Activated CD4-positive, alpha-beta memory T cell treated with anti-CD3 and anti-CD28 coated beads for 36 hours (primary cell): ENCODE measurements at regions not wholly inside any gene's neighbourhood (a gene's known extent, or its start where the extent isn't known, plus 50 kb on each side); places are given as distances from the start of the nearest gene placed in this dataset.

Experiments
- CTCF ChIA-PET: fragments of 350-600 bp; sonication (Branson Sonifier 250); formaldehyde crosslinking; loops from one replicate; lab custom pipeline; 2021; ENCODE audit warnings: antibody characterized with exemption, inconsistent platforms; lab: Charles Lee
- POLR2A ChIA-PET: fragments of 350-600 bp; sonication (Branson Sonifier 250); formaldehyde crosslinking; loops from one replicate; lab custom pipeline; 2021; ENCODE audit warnings: antibody characterized with exemption; lab: Charles Lee
- DNase-seq: peaks from one replicate; pipeline ENCODE4 v3.0.0-alpha.2; 2020
- H3K27ac Mint-ChIP-seq: one replicate; pipeline ENCODE4 v1.8.0; 2021; ENCODE audit warnings: mixed read lengths
- H3K27me3 Mint-ChIP-seq: one replicate; pipeline ENCODE4 v1.8.0; 2021; ENCODE audit warnings: mixed read lengths
- H3K36me3 Mint-ChIP-seq: one replicate; pipeline ENCODE4 v1.8.0; 2021; ENCODE audit warnings: mixed read lengths
- H3K4me1 Mint-ChIP-seq: one replicate; pipeline ENCODE4 v1.8.0; 2021; ENCODE audit warnings: low read depth, mixed read lengths
- H3K4me3 Mint-ChIP-seq: one replicate; pipeline ENCODE4 v1.8.0; 2021; ENCODE audit warnings: mild to moderate bottlenecking, mixed read lengths
- H3K9me3 Mint-ChIP-seq: one replicate; pipeline ENCODE4 v1.8.0; 2021; ENCODE audit warnings: mixed read lengths
- intact Hi-C: fragments of 100-400 bp; cut with micrococcal nuclease; formaldehyde crosslinking; loops from one replicate; pipeline ENCODE4 v1.15.1; 2023

GRCh38 chr20:39605361-39605760, 643.2 kb downstream of the DHX35 start:
- Mint-ChIP-seq H3K9me3 (peaks cover 6% of the 10 kb centered on the region), H3K4me3 (no peak overlapping the region), H3K36me3 (no peaks in the 10 kb centered on the region), H3K27ac (no peak overlapping the region), H3K27me3 (no peaks in the 10 kb centered on the region), H3K4me1 (no peaks in the 10 kb centered on the region)
- intact Hi-C loops: no loop called here
- ChIA-PET CTCF (no interaction called here), POLR2A (no interaction called here)
- DNase-seq: no peak

- no peaks in the 10 kb centered on the region for H3K36me3 Mint-ChIP-seq
- H3K27ac Mint-ChIP-seq: no peak overlapping the region
- no peaks in the 10 kb centered on the region for H3K9me3 Mint-ChIP-seq
- H3K4me1 Mint-ChIP-seq: no peaks in the 10 kb centered on the region
- H3K4me3 Mint-ChIP-seq: no peak overlapping the region
- no peaks in the 10 kb centered on the region for H3K27me3 Mint-ChIP-seq
- CTCF ChIA-PET: no interaction called here
- DNase-seq: no peak
- POLR2A ChIA-PET: no interaction called here
- intact Hi-C loops: no loop called here
These were observed 641.1 kb downstream of the DHX35 start for GRCh38 chr20:39603219-39603618.

- ChIA-PET POLR2A (no interaction called here), CTCF (no interaction called here)
- Mint-ChIP-seq H3K27me3 (no peaks in the 10 kb centered on the region), H3K4me3 (no peak overlapping the region), H3K4me1 (no peaks in the 10 kb centered on the region), H3K9me3 (no peaks in the 10 kb centered on the region), H3K36me3 (no peaks in the 10 kb centered on the region), H3K27ac (no peak overlapping the region)
- intact Hi-C loops: no loop called here
- no peak for DNase-seq
These were observed 640.5 kb downstream of the DHX35 start for GRCh38 chr20:39602649-39603048.

DNA sequence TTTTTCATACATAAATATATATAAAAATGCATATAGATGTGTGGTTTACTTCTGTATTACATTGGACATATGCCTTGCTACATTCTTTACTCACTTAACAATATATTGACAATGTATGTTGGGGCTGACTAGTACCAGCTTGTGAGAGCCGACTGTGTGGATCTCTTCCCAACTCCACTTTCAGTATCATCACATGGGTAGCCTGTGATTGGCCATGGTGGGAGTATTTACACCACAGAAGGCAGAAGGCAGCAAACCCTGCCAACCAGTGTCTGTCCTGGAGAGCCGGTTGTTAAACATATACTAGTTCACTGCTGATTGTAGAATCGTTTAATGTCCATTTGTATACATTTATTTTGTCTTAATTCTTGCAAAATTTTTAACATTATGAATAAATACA, 638.7 kb downstream of the DHX35 start:
- Mint-ChIP-seq H3K36me3 (no peaks in the 10 kb centered on the region), H3K27ac (no peak overlapping the region), H3K9me3 (no peaks in the 10 kb centered on the region), H3K4me3 (no peak overlapping the region), H3K4me1 (no peaks in the 10 kb centered on the region), H3K27me3 (no peaks in the 10 kb centered on the region)
- ChIA-PET POLR2A (no interaction called here), CTCF (no interaction called here)
- DNase-seq: no peak
- intact Hi-C loops: no loop called here

DNA sequence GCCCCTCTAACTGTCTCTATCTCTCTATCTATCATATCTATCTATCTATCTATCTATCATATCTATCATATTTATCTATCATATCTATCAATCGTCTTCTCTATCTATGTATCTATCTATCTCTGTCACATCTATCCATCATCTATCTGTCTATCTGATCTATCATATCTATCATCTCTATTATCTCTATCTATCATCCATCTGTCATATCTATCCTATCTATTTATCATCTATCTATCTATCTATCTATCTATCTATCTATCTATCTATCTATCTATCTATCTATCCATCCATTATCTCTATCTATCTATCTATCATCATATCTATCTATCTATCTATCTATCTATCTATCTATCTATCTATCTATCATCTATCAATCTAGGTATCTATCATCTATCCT, 638.0 kb downstream of the DHX35 start:
- DNase-seq: no peak
- intact Hi-C loops: no loop called here
- POLR2A ChIA-PET: no interaction called here
- Mint-ChIP-seq H3K4me1 (no peaks in the 10 kb centered on the region), H3K27ac (no peak overlapping the region), H3K4me3 (no peak overlapping the region), H3K9me3 (no peaks in the 10 kb centered on the region), H3K36me3 (no peaks in the 10 kb centered on the region), H3K27me3 (no peaks in the 10 kb centered on the region)
- CTCF ChIA-PET: no interaction called here

DNA sequence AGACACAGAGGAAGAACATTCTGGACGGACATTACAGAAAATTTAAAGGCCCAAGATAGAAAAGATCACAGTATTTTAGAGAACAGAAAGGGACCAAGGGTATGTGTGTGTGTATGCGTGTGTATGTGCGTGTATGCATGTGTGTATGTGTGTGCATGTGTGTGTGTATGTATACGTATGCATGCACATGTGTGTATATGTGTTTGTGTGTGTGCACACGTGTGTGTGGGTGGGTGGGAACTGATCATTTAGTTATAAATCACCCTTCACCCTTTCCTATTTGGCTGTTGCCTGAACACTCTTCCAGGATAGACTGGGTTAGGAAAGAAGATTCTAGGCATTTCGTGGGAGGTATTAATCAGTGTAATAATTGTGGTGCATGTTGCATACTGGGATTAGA, 634.4 kb downstream of the DHX35 start:
- no peak for DNase-seq
- ChIA-PET POLR2A (no interaction called here), CTCF (no interaction called here)
- H3K27me3 Mint-ChIP-seq: no peaks in the 10 kb centered on the region
- no peaks in the 10 kb centered on the region for H3K36me3 Mint-ChIP-seq
- H3K27ac Mint-ChIP-seq: no peak overlapping the region
- no peaks in the 10 kb centered on the region for H3K4me1 Mint-ChIP-seq
- intact Hi-C loops: no loop called here
- H3K4me3 Mint-ChIP-seq: no peak overlapping the region
- H3K9me3 Mint-ChIP-seq: no peaks in the 10 kb centered on the region

DNA sequence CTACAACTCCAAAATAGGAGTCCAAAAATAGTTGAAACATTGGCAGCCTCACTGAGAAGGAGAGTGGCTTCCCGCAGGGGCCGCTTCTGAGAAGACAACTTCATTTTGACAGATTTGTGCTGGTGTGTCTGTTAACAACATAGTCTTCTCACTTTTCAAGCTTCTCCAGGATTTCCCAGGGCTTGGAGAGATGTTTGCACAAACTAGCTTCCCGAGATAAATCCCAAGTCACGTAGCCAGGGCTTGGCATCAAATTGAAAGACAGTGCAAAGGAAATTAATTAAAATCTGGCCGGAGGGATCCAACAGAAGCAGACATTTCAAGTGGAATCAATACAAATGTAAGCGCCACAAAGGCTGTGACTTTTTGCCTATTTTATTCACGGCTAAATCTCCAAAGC, 630.2 kb downstream of the DHX35 start:
- CTCF ChIA-PET: no interaction called here
- H3K27me3 Mint-ChIP-seq: no peaks in the 10 kb centered on the region
- H3K9me3 Mint-ChIP-seq: no peaks in the 10 kb centered on the region
- no peaks in the 10 kb centered on the region for H3K4me1 Mint-ChIP-seq
- intact Hi-C loops: no loop called here
- no peaks in the 10 kb centered on the region for H3K36me3 Mint-ChIP-seq
- POLR2A ChIA-PET: no interaction called here
- no peak overlapping the region for H3K4me3 Mint-ChIP-seq
- no peak overlapping the region for H3K27ac Mint-ChIP-seq
- no peak for DNase-seq

DNA sequence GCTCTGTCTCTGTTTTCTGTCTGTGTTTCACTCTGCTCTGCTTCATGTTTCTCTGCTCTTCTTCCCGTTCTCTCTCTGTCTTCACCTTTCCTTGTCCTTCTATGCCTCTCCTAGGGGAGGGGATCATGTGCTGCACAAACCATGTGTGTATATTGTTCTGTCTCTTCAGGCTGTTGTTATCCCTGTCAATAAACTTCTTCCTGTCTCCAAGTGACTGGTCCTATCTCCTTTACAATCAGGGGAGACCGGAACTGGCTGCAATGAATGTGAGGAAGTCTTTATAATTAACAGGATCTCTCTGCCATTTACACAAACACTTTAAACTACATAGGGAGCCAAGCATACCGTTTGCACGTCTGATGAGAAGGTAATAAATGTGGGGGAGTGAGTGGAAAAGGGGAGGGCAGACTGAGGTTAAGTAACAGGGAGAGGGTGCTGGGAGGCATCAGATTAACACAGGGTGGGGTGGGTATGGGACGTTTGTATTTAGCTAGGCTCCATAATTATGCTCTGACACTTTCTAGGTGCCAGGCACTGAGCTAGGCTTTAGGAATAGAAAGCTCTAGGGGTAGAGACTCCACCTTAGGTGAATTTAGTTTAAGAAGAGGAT, 626.1 kb downstream of the DHX35 start:
- H3K4me3 Mint-ChIP-seq: no peak overlapping the region
- H3K36me3 Mint-ChIP-seq: no peaks in the 10 kb centered on the region
- POLR2A ChIA-PET: no interaction called here
- intact Hi-C loops: no loop called here
- CTCF ChIA-PET: no interaction called here
- H3K27ac Mint-ChIP-seq: no peak overlapping the region
- no peaks in the 10 kb centered on the region for H3K9me3 Mint-ChIP-seq
- no peaks in the 10 kb centered on the region for H3K4me1 Mint-ChIP-seq
- no peaks in the 10 kb centered on the region for H3K27me3 Mint-ChIP-seq
- DNase-seq: no peak

- no peaks in the 10 kb centered on the region for H3K4me1 Mint-ChIP-seq
- intact Hi-C loops: no loop called here
- ChIA-PET CTCF (no interaction called here), POLR2A (no interaction called here)
- no peaks in the 10 kb centered on the region for H3K27me3 Mint-ChIP-seq
- no peaks in the 10 kb centered on the region for H3K9me3 Mint-ChIP-seq
- no peaks in the 10 kb centered on the region for H3K36me3 Mint-ChIP-seq
- DNase-seq: no peak
- H3K27ac Mint-ChIP-seq: no peak overlapping the region
- H3K4me3 Mint-ChIP-seq: no peak overlapping the region
These were observed 618.9 kb downstream of the DHX35 start for GRCh38 chr20:39581034-39581433.

- Mint-ChIP-seq H3K36me3 (no peaks in the 10 kb centered on the region), H3K9me3 (peaks cover 3% of the 10 kb centered on the region), H3K4me1 (no peaks in the 10 kb centered on the region), H3K4me3 (no peak overlapping the region), H3K27me3 (no peaks in the 10 kb centered on the region), H3K27ac (no peak overlapping the region)
- CTCF ChIA-PET: no interaction called here
- DNase-seq: no peak
- intact Hi-C loops: no loop called here
- POLR2A ChIA-PET: no interaction called here
These were observed 614.6 kb downstream of the DHX35 start for GRCh38 chr20:39576771-39577170.

DNA sequence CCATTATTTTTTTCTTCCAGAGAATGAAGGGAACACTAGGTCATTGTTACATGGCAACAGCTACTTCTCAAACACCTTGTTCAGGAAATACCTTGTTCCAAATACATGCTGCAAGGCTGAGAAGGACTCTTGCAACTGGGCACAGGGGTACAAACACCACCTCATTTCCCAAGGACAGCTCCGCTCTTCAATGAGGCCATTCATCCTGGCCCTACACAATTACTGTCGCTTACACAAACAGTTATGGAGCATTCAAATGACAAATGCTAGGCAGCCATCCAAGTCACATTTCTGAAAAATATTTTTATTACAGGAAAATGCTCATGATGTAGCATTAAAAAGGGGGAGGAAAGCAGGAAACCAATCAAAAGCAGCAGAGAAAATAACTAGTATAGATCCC, 611.9 kb downstream of the DHX35 start:
- intact Hi-C loops: no loop called here
- no peaks in the 10 kb centered on the region for H3K36me3 Mint-ChIP-seq
- CTCF ChIA-PET: no interaction called here
- no peak for DNase-seq
- no peaks in the 10 kb centered on the region for H3K27me3 Mint-ChIP-seq
- POLR2A ChIA-PET: no interaction called here
- H3K4me3 Mint-ChIP-seq: no peak overlapping the region
- peaks cover 3% of the 10 kb centered on the region for H3K9me3 Mint-ChIP-seq
- H3K4me1 Mint-ChIP-seq: no peaks in the 10 kb centered on the region
- H3K27ac Mint-ChIP-seq: no peak overlapping the region

DNA sequence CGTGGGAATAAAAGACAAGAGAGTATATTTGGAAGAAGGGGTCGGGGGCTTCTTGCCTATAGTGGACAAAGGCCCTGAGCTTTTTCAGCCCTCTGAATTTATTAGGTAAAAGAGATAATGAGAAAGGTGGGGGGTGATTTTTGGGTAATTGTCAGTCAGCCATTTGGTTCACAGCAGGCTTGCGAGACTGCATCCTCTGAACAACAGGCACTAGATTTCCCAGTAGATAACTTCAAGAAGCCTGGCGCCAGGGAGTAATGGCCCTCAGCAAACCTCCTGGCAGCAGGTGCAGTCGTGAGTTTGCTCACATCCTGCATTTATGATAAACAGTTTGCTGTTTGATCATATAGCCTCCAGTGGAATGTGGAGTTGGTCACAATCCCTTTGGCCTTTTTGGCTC, 609.0 kb downstream of the DHX35 start:
- CTCF ChIA-PET: no interaction called here
- H3K27ac Mint-ChIP-seq: no peak overlapping the region

GRCh38 chr20:39568109-39568508, 606.0 kb downstream of the DHX35 start:
- no peaks in the 10 kb centered on the region for H3K9me3 Mint-ChIP-seq
- intact Hi-C loops: no loop called here
- no peak for DNase-seq
- no peaks in the 10 kb centered on the region for H3K36me3 Mint-ChIP-seq
- H3K4me3 Mint-ChIP-seq: no peak overlapping the region
- no peaks in the 10 kb centered on the region for H3K27me3 Mint-ChIP-seq
- H3K4me1 Mint-ChIP-seq: no peaks in the 10 kb centered on the region
- no peak overlapping the region for H3K27ac Mint-ChIP-seq
- POLR2A ChIA-PET: no interaction called here
- CTCF ChIA-PET: no interaction called here

More for the DNA sequence above, 609.0 kb downstream of the DHX35 start:
- intact Hi-C loops: no loop called here
- DNase-seq: no peak
- H3K4me1 Mint-ChIP-seq: no peaks in the 10 kb centered on the region
- no peak overlapping the region for H3K4me3 Mint-ChIP-seq
- H3K36me3 Mint-ChIP-seq: no peaks in the 10 kb centered on the region
- no peaks in the 10 kb centered on the region for H3K27me3 Mint-ChIP-seq
- peaks cover 3% of the 10 kb centered on the region for H3K9me3 Mint-ChIP-seq
- POLR2A ChIA-PET: no interaction called here
